ENCODE measurements at regions not wholly inside any gene's neighbourhood (a gene's known extent, or its start where the extent isn't known, plus 50 kb on each side); places are given as distances from the start of the nearest gene placed in this dataset.

DNA sequence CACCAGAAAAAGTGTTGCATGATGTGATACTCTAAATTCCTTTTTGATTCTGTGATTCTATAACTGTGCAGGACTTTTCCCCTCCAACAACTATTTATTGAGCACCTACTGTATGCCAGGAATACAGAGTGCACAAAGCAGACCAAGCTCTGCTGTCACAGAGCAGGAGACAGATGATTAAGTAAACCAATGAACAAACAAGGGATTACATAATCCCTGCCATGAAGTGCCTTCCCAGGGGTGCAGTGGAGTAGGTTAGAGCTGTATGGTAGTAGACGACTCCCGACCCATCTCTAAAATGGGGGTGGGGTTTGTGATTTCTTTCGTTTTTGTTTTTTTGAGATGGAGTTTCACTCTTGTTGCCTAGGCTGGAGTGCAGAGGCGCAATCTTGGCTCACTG lies 213.9 kb downstream of the TBX5 start:
- no peak for TF ChIP-seq CTCF (IDR thresholded peaks at IDR 0.05; ENCODE audit: low read depth, low read length)
- no peaks in the 10 kb centered on the region for H3K4me1 ChIP-seq
- no peaks in the 10 kb centered on the region for H3K36me3 ChIP-seq
- H3K9me3 ChIP-seq = no peaks in the 10 kb centered on the region
- no peak overlapping the region for H3K4me3 ChIP-seq (ENCODE audit: low read depth, low read length)
- H3K27me3 ChIP-seq = peaks cover 26% of the 10 kb centered on the region
- DNase-seq = no peak

- no peak for DNase-seq
- Histone ChIP-seq H3K4me1 (no peaks in the 10 kb centered on the region), H3K4me3 (ENCODE audit: low read depth, low read length) (no peak overlapping the region), H3K36me3 (no peaks in the 10 kb centered on the region), H3K9me3 (no peaks in the 10 kb centered on the region), H3K27me3 (peaks cover 28% of the 10 kb centered on the region)
- no peak for TF ChIP-seq CTCF (IDR thresholded peaks at IDR 0.05; ENCODE audit: low read depth, low read length)
Observed at GRCh38 chr12:114191581-114191980, 214.4 kb downstream of the TBX5 start.

DNA sequence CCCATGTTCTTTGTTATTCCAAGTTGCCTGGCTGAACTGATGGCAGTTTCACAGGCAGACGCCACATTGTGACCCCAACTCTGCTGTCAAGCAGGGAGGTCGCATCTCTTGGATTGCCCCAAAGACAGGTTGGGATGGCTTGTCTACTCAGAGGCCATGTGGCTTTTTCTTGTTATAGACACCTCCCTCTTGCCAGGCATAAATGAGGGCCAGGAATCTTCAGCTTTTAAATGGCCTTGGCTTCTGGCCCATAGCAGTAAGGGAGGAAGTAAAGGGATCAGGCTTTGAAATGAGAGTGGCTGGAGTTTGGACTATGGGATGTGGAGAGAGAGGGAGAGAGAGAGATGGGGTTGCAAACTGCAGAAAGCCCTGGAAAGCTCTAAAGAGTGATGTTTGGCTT lies 215.0 kb downstream of the TBX5 start:
- no peak for DNase-seq
- peaks cover 28% of the 10 kb centered on the region for H3K27me3 ChIP-seq
- TF ChIP-seq CTCF (IDR thresholded peaks at IDR 0.05; ENCODE audit: low read depth, low read length) = no peak
- H3K4me1 ChIP-seq = no peaks in the 10 kb centered on the region
- no peak overlapping the region for H3K4me3 ChIP-seq (ENCODE audit: low read depth, low read length)
- no peaks in the 10 kb centered on the region for H3K9me3 ChIP-seq
- H3K36me3 ChIP-seq = no peaks in the 10 kb centered on the region

GRCh38 chr12:114189266-114189665 lies 216.7 kb downstream of the TBX5 start:
- no peak for DNase-seq
- Histone ChIP-seq H3K4me1 (no peaks in the 10 kb centered on the region), H3K36me3 (no peaks in the 10 kb centered on the region), H3K4me3 (ENCODE audit: low read depth, low read length) (no peak overlapping the region), H3K27me3 (peaks cover 24% of the 10 kb centered on the region), H3K9me3 (no peaks in the 10 kb centered on the region)
- TF ChIP-seq CTCF (IDR thresholded peaks at IDR 0.05; ENCODE audit: low read depth, low read length) = no peak

GRCh38 chr12:114186241-114187002 lies 219.5 kb downstream of the TBX5 start:
- Histone ChIP-seq H3K36me3 (no peaks in the 10 kb centered on the region), H3K4me1 (no peaks in the 10 kb centered on the region), H3K4me3 (ENCODE audit: low read depth, low read length) (no peak overlapping the region), H3K27me3 (peaks cover 18% of the 10 kb centered on the region), H3K9me3 (no peaks in the 10 kb centered on the region)
- no peak for TF ChIP-seq CTCF (IDR thresholded peaks at IDR 0.05; ENCODE audit: low read depth, low read length)
- DNase-seq = no peak

- no peaks in the 10 kb centered on the region for H3K4me1 ChIP-seq
- no peaks in the 10 kb centered on the region for H3K36me3 ChIP-seq
- no peak for DNase-seq
- H3K27me3 ChIP-seq = peaks cover 10% of the 10 kb centered on the region
- no peaks in the 10 kb centered on the region for H3K9me3 ChIP-seq
- no peak for TF ChIP-seq CTCF (IDR thresholded peaks at IDR 0.05; ENCODE audit: low read depth, low read length)
- no peak overlapping the region for H3K4me3 ChIP-seq (ENCODE audit: low read depth, low read length)
Observed at GRCh38 chr12:114185036-114185435, 218.9 kb upstream of the RBM19 start.

Measured in BE2C (cell line).